Naive thymus-derived CD4-positive, alpha-beta T cell (primary cell): ENCODE measurements at regions not wholly inside any gene's neighbourhood (a gene's known extent, or its start where the extent isn't known, plus 50 kb on each side); places are given as distances from the start of the nearest gene placed in this dataset.

Source experiments
- ATAC-seq: fragments of 150-1000 bp; cut with Tn5 transposase; 2 replicates; pipeline ENCODE4 v1.10.0; 2021; ENCODE audit warnings: mild to moderate bottlenecking, moderate library complexity
- CTCF ChIA-PET: fragments of 350-600 bp; sonication (Branson Sonifier 250); formaldehyde crosslinking; loops from one replicate; lab custom pipeline; 2021; ENCODE audit warnings: antibody characterized with exemption; lab: Charles Lee
- POLR2A ChIA-PET: fragments of 350-600 bp; sonication (Branson Sonifier 250); formaldehyde crosslinking; loops from one replicate; lab custom pipeline; 2021; ENCODE audit warnings: antibody characterized with exemption, inconsistent platforms; lab: Charles Lee
- DNase-seq, 9 donors: peaks; one replicate each; pipeline versions ENCODE4 v3.0.0 to v3.0.0-alpha.2; 2020 to 2022; ENCODE audit warnings: mixed read lengths in 1 of 9
- H3K27ac ChIP-seq: one replicate; pipeline ENCODE4 v1.7.0; 2013; ENCODE audit warnings: mild to moderate bottlenecking, low read depth, low read length, moderate library complexity
- H3K27me3 ChIP-seq, 2 donors: one replicate each; pipeline ENCODE4 v1.7.0; 2013; ENCODE audit warnings: low read length in 2 of 2, mild to moderate bottlenecking in 2 of 2, moderate library complexity in 2 of 2; ENCODE audit not compliant: control insufficient read depth in 2 of 2, insufficient read depth in 2 of 2
- H3K36me3 ChIP-seq, 3 experiments: 1 replicate in 2 of 3; 2 replicates in 1 of 3; pipeline ENCODE4 v1.7.0; 2013; ENCODE audit warnings: low read length in 3 of 3, mild to moderate bottlenecking in 3 of 3, moderate library complexity in 1 of 3; ENCODE audit not compliant: insufficient read depth in 3 of 3, control insufficient read depth in 2 of 3
- H3K4me1 ChIP-seq, 2 donors: one replicate each; pipeline ENCODE4 v1.7.0; 2013; ENCODE audit warnings: low read length in 2 of 2, mild to moderate bottlenecking in 2 of 2, moderate library complexity in 1 of 2; ENCODE audit not compliant: control insufficient read depth in 2 of 2, insufficient read depth in 2 of 2
- H3K4me3 ChIP-seq: 2 replicates; pipeline ENCODE4 v1.7.0; 2013; ENCODE audit warnings: mild to moderate bottlenecking, low read length
- H3K9me3 ChIP-seq, 3 experiments: 1 replicate in 2 of 3; 2 replicates in 1 of 3; pipeline ENCODE4 v1.7.0; 2013; ENCODE audit warnings: low read length in 3 of 3; ENCODE audit not compliant: control insufficient read depth in 2 of 3
- H3K27ac Mint-ChIP-seq, 9 donors: one replicate each; pipeline ENCODE4 v1.8.0; 2020 to 2022; ENCODE audit warnings: mixed read lengths in 9 of 9, mild to moderate bottlenecking in 8 of 9, moderate library complexity in 5 of 9, inconsistent platforms in 2 of 9
- H3K27me3 Mint-ChIP-seq, 5 donors: one replicate each; pipeline ENCODE4 v1.8.0; 2021 to 2022; ENCODE audit warnings: mixed read lengths in 5 of 5, mild to moderate bottlenecking in 1 of 5
- H3K36me3 Mint-ChIP-seq, 5 donors: one replicate each; pipeline ENCODE4 v1.8.0; 2020 to 2022; ENCODE audit warnings: mixed read lengths in 5 of 5, mild to moderate bottlenecking in 3 of 5, inconsistent platforms in 1 of 5
- H3K4me1 Mint-ChIP-seq, 7 donors: one replicate each; pipeline ENCODE4 v1.8.0; 2020 to 2022; ENCODE audit warnings: mixed read lengths in 7 of 7, mild to moderate bottlenecking in 3 of 7, inconsistent platforms in 1 of 7
- H3K4me3 Mint-ChIP-seq, 10 donors: one replicate each; pipeline ENCODE4 v1.8.0; 2020 to 2022; ENCODE audit warnings: mild to moderate bottlenecking in 10 of 10, mixed read lengths in 10 of 10, moderate library complexity in 6 of 10, inconsistent platforms in 2 of 10
- H3K9me3 Mint-ChIP-seq, 11 donors: one replicate each; pipeline ENCODE4 v1.8.0; 2020 to 2022; ENCODE audit warnings: mixed read lengths in 11 of 11, mild to moderate bottlenecking in 4 of 11, inconsistent platforms in 1 of 11, moderate library complexity in 1 of 11
- intact Hi-C, 2 donors: fragments of 100-400 bp; cut with micrococcal nuclease; formaldehyde crosslinking; loops; one replicate each; pipeline ENCODE4 v1.15.1; 2023

DNA sequence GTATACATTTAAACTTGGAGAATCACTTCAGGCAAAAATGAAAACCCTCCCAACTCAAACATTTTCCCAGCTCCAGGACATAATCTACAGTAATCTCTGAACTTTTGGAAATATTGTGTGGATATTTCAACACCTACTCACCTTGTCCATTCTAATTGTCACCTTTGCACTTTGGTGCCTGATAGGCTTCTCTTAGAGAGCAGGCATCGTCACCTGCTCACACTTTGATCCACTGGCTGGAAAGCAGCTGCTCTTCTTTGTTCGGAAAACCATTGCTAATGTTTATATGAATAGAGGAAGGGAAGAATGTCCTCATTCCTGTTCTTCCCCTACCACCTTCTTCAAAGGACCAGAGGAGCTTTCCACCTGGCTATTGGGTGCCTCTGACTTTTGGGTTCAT, 411.2 kb downstream of the FGF9 start:
- ATAC-seq (no peak), DNase-seq (no peak)
- intact Hi-C loops, result loop anchor here in 1 of 2 donors (2.0 kb wide), 1 partner anchor 33 kb away; no protein-coding TSS in a partner anchor
- Histone ChIP-seq H3K27ac (no peak overlapping the region), H3K4me1 (peaks cover 4 to 11% of the 10 kb centered on the region in 2 donors), H3K27me3 (no peaks in the 10 kb centered on the region), H3K9me3 (no peaks in the 10 kb centered on the region), H3K36me3 (no peaks in the 10 kb centered on the region), H3K4me3 (no peak overlapping the region)
- H3K36me3 Mint-ChIP-seq, result peaks cover 3 to 10% (median 6%) of the 10 kb centered on the region in 5 donors
- H3K4me1 Mint-ChIP-seq, result peaks cover 9 to 37% (median 30%) of the 10 kb centered on the region in 7 donors
- H3K4me3 Mint-ChIP-seq, result peak overlapping the region in 2 of 10 donors; percentile 16 to 30
- H3K27me3 Mint-ChIP-seq, result peaks cover 0 to 5% (median 0%) of the 10 kb centered on the region in 5 donors
- ChIA-PET POLR2A (no interaction called here), CTCF (no interaction called here)
- peak overlapping the region in 4 of 9 donors; percentile 4 to 37 (median 12) for H3K27ac Mint-ChIP-seq
- peaks cover 0 to 12% (median 0%) of the 10 kb centered on the region in 11 donors for H3K9me3 Mint-ChIP-seq

DNA sequence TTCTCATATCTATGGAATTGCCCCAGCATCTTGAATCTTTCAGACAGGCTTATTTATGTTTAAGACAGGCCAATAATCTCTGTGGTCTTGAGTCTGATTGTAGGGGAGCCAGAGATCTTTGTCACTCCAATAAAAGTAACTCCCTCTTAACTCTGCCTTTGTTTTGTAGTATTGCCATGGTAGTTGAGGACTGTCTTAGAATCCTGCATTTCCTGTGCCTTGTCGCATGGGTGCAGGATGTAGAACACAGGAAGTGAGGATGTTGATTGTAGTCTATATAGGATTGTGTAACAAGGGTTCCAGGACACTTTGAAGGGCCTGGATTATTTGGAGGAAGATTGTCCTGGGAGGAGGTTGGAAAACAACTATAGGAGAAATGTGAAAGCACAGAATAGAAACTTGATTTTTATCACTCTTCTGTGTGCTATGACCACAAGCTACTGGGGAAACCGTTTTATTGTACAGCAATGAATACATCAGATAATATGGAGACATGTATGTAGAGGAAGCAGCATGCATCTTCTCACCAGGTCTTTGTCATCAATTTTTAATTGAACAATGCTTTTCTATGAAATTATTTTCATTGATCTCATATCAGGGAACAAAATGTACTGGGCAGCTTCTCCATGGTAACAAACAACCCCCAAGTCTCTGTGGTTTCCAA, 411.7 kb downstream of the FGF9 start:
- POLR2A ChIA-PET, result no interaction called here
- peak; percentile 57 for ATAC-seq
- no peaks in the 10 kb centered on the region for H3K36me3 ChIP-seq
- Mint-ChIP-seq H3K27ac (peak overlapping the region in 6 of 9 donors; percentile 4 to 59 (median 25)), H3K9me3 (peaks cover 0 to 12% (median 0%) of the 10 kb centered on the region in 11 donors), H3K4me3 (peak overlapping the region in 6 of 10 donors; percentile 1 to 63 (median 4)), H3K36me3 (peaks cover 4 to 10% (median 6%) of the 10 kb centered on the region in 5 donors), H3K27me3 (peaks cover 0 to 5% (median 0%) of the 10 kb centered on the region in 5 donors), H3K4me1 (peaks cover 9 to 32% (median 27%) of the 10 kb centered on the region in 7 donors)
- no peak overlapping the region for H3K27ac ChIP-seq
- peaks cover 4 to 11% of the 10 kb centered on the region in 2 donors for H3K4me1 ChIP-seq
- H3K27me3 ChIP-seq, result no peaks in the 10 kb centered on the region
- peak in 3 of 9 donors; percentile 24 to 47 (median 33) for DNase-seq
- no peaks in the 10 kb centered on the region for H3K9me3 ChIP-seq
- intact Hi-C loops, result loop anchor here in 1 of 2 donors (2.0 kb wide), 1 partner anchor 32 kb away; no protein-coding TSS in a partner anchor
- H3K4me3 ChIP-seq, result no peak overlapping the region
- CTCF ChIA-PET, result no interaction called here

DNA sequence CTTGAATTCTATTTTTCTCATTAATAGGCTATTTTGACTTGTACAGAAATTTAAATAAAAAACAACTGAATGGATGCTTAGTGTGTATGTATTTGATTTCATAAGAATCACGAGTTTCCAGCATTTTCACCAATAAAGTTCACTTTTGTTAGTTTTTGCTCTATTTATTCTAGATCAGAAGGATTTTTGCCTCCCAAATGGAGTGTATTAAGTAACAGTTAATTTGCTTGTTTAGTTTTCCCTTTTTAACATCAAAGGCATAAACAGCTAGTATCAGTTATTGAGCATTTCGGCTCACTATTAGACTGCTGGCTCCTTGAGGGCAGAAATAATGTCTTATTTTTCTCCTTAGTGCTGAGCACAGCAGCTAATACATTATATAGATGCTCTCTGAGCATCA, 414.1 kb downstream of the FGF9 start:
- no peaks in the 10 kb centered on the region for H3K27me3 ChIP-seq
- no peak overlapping the region for H3K4me3 ChIP-seq
- DNase-seq, result no peak
- no peaks in the 10 kb centered on the region for H3K9me3 ChIP-seq
- Mint-ChIP-seq H3K4me1 (peaks cover 10 to 34% (median 24%) of the 10 kb centered on the region in 7 donors), H3K4me3 (no peak overlapping the region), H3K9me3 (peaks cover 0 to 15% (median 0%) of the 10 kb centered on the region in 11 donors), H3K27me3 (peaks cover 0 to 5% (median 0%) of the 10 kb centered on the region in 5 donors), H3K27ac (peak overlapping the region in 1 of 9 donors; percentile 7), H3K36me3 (peaks cover 0 to 6% (median 1%) of the 10 kb centered on the region in 5 donors)
- H3K4me1 ChIP-seq, result peaks cover 4 to 11% of the 10 kb centered on the region in 2 donors
- no peak for ATAC-seq
- intact Hi-C loops, result loop anchor here in 1 of 2 donors (2.0 kb wide), 1 partner anchor 24 kb away; no protein-coding TSS in a partner anchor
- ChIA-PET CTCF (no interaction called here), POLR2A (interaction anchor here (0.6 kb wide), 1 partner anchor 17 kb away, joined by 4 read pairs; no protein-coding TSS in a partner anchor)
- H3K36me3 ChIP-seq, result no peaks in the 10 kb centered on the region
- H3K27ac ChIP-seq, result no peak overlapping the region

GRCh38 chr13:22086597-22087330, 415.9 kb downstream of the FGF9 start:
- H3K27me3 Mint-ChIP-seq, result peaks cover 0 to 5% (median 0%) of the 10 kb centered on the region in 5 donors
- Histone ChIP-seq H3K27me3 (no peaks in the 10 kb centered on the region), H3K9me3 (no peaks in the 10 kb centered on the region), H3K4me3 (no peak overlapping the region), H3K4me1 (peaks cover 4 to 11% of the 10 kb centered on the region in 2 donors), H3K36me3 (no peaks in the 10 kb centered on the region), H3K27ac (no peak overlapping the region)
- peaks cover 0 to 6% (median 4%) of the 10 kb centered on the region in 5 donors for H3K36me3 Mint-ChIP-seq
- intact Hi-C loops, result no loop called here
- no peak overlapping the region for H3K27ac Mint-ChIP-seq
- DNase-seq, result no peak
- POLR2A ChIA-PET, result interaction anchor here (0.6 kb wide), 3 partner anchors 13 to 1748 kb away, joined by 3 read pairs; no protein-coding TSS in a partner anchor
- CTCF ChIA-PET, result no interaction called here
- ATAC-seq, result no peak
- peaks cover 0 to 21% (median 0%) of the 10 kb centered on the region in 11 donors for H3K9me3 Mint-ChIP-seq
- H3K4me3 Mint-ChIP-seq, result no peak overlapping the region
- H3K4me1 Mint-ChIP-seq, result peaks cover 12 to 30% (median 21%) of the 10 kb centered on the region in 7 donors

GRCh38 chr13:22090106-22090505, 419.2 kb downstream of the FGF9 start:
- Mint-ChIP-seq H3K36me3 (peaks cover 0 to 6% (median 5%) of the 10 kb centered on the region in 5 donors), H3K4me3 (no peak overlapping the region), H3K27me3 (peaks cover 0 to 4% (median 0%) of the 10 kb centered on the region in 5 donors), H3K4me1 (peaks cover 0 to 10% (median 5%) of the 10 kb centered on the region in 7 donors), H3K27ac (peak overlapping the region in 2 of 9 donors; percentile 18 to 38), H3K9me3 (peaks cover 0 to 12% (median 1%) of the 10 kb centered on the region in 11 donors)
- Histone ChIP-seq H3K4me1 (no peaks in the 10 kb centered on the region), H3K27me3 (no peaks in the 10 kb centered on the region), H3K36me3 (no peaks in the 10 kb centered on the region), H3K9me3 (no peaks in the 10 kb centered on the region), H3K27ac (no peak overlapping the region), H3K4me3 (no peak overlapping the region)
- CTCF ChIA-PET, result no interaction called here
- intact Hi-C loops, result no loop called here
- ATAC-seq, result no peak
- POLR2A ChIA-PET, result interaction anchor here (0.6 kb wide), 1 partner anchor 34 kb away, joined by 3 read pairs; no protein-coding TSS in a partner anchor
- no peak for DNase-seq

- peaks cover 0 to 6% (median 0%) of the 10 kb centered on the region in 7 donors for H3K4me1 Mint-ChIP-seq
- no peak for DNase-seq
- no peak for ATAC-seq
- H3K36me3 ChIP-seq, result no peaks in the 10 kb centered on the region
- H3K27ac ChIP-seq, result no peak overlapping the region
- peaks cover 0 to 13% (median 3%) of the 10 kb centered on the region in 11 donors for H3K9me3 Mint-ChIP-seq
- H3K9me3 ChIP-seq, result no peaks in the 10 kb centered on the region
- no peak overlapping the region for H3K27ac Mint-ChIP-seq
- H3K27me3 ChIP-seq, result no peaks in the 10 kb centered on the region
- CTCF ChIA-PET, result no interaction called here
- no peaks in the 10 kb centered on the region for H3K27me3 Mint-ChIP-seq
- H3K4me3 ChIP-seq, result no peak overlapping the region
- intact Hi-C loops, result no loop called here
- POLR2A ChIA-PET, result interaction anchor here (0.7 to 0.9 kb wide), 2 partner anchors 11 to 15 kb away, joined by 3 to 5 read pairs; no protein-coding TSS in a partner anchor
- no peak overlapping the region for H3K4me3 Mint-ChIP-seq
- H3K36me3 Mint-ChIP-seq, result peaks cover 0 to 6% (median 5%) of the 10 kb centered on the region in 5 donors
- H3K4me1 ChIP-seq, result no peaks in the 10 kb centered on the region
These were observed 420.5 kb downstream of the FGF9 start for GRCh38 chr13:22091222-22091970.
